Left kidney (tissue), 1 donor: ENCODE measurements at regions not wholly inside any gene's neighbourhood (a gene's known extent, or its start where the extent isn't known, plus 50 kb on each side); places are given as distances from the start of the nearest gene placed in this dataset.

Source experiments
- DNase-seq: peaks from one replicate; pipeline ENCODE4 v3.0.0-alpha.2; 2013

DNA sequence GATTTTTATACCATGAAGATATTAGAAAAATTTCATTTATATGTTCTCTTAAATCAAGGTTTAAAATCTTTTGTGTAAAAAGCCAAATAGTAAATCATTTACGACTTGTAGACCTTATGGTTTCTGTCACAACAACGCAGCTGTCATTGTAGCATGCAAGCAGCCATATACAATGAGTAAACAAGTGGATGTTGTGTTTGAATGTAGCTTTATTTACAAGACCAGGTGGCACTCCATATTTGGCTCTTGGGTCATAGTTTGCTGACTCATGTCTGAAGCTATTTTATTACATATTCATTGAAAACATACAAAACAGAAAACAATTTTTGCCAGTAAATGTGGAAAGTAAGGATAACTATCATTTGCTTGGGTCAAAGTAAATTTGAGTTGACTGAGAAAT, 930.8 kb downstream of the SLITRK5 start:
- DNase-seq, result no peak

DNA sequence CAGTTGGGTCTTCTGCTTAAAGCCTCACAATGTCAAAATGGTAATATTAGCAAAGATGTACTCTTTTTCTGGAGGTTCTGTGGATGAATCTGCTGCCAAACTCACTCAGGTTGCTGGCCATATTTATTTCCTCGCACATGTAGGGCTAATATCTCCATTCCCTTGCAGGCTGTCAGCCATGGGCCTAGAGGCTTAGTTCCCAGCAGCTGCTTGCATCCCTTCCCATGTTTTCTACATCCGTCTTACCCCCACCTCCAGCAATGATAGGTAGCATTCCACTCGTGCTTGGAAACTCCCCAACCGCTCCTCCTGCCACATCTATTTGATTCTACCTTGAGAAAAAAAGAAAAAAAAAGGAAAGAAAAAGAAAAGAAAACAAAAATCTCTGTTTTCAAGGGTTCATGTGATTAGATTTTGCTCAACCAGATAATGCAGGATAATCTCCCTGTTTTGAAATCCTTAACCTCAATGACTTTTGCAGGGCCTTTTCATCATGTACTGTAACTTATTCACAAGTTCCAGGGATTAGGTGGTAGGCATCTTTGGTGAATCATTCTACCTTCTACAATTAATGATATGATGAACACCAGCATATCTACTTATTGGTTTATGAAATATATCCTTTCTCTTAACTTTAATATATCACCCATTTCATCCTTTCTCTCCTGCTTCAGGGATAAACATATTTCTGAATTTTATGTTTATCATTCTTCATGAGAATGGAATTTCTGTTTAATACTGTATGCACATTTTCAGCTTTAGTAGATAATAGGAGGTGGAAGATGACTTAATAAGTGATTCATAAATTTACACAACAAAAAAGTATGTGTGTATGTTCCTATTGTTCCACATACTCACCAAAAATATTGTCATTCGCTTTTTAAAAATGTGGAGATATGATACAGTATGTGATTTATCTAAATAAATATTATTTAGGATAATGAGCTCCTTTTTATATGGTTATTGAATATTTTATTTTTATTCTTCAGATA, 931.9 kb downstream of the SLITRK5 start:
- DNase-seq, result no peak

DNA sequence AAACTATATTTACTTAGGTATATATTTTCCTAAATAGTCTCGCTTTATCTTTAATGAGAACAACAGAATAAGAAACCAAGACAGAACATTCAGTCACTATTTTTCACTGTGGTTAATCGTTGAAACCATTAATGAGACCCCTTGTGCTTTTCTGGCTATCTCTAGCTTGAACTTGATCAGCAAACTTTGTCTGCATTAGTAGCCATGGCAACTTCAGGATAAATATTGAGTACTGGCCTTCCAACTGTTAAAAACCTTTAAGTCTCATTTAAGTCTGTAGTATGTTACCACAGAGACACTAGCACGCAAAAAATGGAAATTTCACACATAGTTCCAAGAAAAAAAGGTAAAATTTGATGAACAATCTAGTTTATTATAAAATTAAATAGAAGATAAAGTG, 946.0 kb downstream of the SLITRK5 start:
- no peak for DNase-seq

DNA sequence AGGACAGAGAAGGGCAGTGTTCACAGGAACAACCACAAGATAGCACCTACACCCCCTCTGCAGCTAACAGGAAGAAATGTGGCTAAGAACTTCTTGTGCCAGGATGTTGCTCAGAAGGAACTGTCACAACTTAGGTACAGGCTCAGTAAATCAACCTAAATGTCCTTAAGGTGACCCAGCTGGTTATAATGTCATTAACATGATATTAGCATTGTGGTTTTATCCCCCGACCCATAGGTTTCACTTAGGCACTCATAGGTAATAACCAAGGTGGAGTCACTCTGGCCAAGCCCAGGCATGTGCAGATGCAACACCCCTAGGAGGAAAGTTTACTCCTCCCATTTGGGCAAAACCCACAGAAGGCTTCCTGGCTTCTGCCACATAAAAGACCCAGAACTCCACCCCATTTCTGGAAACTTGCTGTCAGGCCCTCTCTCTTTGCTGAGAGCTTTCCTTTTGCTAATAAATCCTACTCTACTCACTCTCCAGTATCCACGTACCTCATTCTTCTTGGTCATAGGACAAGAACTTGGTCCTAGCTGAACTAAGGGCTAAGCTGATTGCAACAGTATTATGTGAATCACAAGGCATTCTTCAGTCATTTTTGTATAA, 951.3 kb downstream of the SLITRK5 start:
- no peak for DNase-seq

DNA sequence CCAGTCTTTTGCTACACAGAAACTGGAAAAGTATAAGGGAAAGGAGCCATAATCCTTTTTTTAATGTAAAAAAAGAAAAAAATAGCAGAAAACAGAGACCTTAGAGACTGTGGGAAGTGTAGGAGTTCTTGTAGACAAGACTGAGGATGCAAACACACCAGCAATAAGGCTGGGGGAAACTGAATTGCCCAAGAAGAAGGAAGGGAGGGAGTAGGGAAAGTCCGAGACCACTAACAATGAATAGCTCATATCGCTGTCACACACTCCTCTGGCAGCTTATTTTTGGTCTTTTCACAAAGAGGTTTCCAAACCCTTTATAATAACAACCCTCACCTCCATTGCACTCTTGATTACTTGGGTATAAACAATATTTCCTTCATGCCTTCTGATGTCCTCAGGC, 952.0 kb downstream of the SLITRK5 start:
- no peak for DNase-seq

DNA sequence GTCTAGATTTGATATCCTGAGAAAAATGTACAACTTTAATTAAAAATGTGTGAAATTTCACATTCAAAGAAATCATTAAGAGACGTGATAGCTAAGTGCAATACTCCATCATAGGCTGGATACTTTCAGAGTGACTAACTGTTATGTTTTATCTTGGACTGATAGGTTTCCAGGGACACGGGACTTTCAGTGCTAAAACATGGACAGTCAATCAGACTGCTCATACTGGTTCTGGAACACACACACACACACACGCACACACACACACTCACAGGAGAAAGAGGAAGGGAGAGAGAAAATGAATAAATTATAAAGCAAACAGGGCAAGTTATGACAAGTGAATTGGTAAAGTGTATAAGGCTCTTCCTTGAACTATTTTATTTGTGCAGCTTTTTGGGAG, 955.9 kb downstream of the SLITRK5 start:
- DNase-seq, result no peak

DNA sequence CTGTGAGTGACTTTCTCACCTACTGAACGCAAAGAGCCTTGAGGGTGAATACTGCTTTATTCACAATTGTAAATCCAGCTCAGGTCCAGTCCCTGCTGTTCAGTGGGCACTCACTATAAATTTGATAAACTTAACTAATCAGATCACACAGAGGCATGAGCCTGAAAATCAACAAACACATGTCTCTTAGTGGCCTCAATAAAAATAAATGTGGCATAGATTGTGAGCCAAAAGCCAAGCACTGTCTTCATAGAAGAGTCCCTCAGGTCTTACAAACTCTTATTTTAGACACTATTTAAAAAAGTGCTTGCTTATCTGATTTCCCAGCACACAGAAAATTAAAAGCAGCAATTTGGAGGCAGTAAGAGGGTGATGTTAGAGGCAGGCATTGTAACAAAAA, 957.7 kb downstream of the SLITRK5 start:
- no peak for DNase-seq

DNA sequence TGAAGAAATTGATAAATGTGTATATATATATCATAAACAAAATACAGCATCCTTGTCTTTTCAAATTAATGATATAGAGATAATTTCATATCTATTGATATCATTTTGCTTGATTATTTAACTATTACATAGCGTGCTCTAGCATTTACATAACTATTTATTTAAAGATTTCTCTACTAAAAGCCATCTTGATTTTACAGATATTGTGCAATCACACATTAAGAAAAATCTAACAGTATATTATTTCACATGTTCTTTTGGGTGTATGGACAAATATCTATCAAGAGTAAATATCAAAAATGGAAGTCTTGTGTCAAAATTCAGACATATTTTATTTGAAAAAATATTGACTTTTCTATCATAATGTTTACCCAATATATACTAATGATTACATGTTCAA, 966.8 kb downstream of the SLITRK5 start:
- no peak for DNase-seq

DNA sequence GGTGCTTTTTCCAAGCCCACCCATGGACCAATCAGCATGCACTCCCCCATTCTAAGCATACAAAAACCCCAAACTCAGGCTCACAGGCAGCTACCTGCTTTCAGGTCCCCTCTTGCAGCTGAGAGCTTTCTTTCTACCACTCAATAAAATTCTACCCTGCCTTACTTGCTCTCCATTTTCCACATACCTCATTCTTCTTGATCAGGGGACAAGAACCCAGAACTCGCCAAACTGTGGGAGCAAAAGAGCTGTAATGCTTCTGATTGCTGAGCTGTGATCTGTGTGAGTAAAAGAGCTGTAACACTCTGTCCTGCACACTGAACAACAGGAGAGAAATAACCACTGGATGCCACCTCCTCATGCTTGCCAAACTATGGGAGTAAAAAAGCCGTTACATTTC, 972.1 kb downstream of the SLITRK5 start:
- no peak for DNase-seq

DNA sequence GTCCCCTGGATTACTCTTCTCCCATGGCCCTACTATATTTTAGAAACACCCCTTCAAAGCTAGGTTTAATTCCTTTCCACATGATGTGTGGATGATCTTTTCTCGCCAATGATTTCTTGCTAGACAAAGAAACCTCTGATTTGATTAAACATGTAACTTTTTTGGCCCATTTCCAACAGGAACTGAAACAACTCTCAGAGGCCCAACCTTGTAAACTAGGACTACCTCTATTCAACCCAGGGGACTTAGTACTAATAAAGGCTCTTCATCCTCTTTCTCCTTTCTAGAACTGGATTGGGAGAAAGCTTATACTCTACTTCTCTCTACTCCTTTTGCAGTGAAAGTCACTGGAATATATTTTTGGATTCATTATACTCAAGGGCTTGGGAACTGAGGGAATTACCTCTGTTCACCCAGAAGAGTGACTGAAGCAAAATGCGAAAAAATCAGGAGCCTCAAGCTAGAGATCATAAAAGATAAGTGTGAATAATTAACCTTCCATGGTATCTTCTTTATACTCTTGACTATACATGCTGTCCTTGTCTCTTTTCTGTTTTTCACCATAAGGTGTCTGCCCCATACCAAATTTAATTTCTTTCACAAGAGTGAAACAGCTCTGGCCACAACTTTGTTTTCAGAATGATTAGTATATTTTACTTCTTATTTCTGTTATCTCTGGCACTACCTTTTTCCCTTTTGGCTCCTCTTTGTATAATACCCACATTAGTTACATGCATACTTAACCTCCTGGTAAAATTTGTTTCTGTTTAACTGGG, 977.6 kb downstream of the SLITRK5 start:
- DNase-seq, result no peak

DNA sequence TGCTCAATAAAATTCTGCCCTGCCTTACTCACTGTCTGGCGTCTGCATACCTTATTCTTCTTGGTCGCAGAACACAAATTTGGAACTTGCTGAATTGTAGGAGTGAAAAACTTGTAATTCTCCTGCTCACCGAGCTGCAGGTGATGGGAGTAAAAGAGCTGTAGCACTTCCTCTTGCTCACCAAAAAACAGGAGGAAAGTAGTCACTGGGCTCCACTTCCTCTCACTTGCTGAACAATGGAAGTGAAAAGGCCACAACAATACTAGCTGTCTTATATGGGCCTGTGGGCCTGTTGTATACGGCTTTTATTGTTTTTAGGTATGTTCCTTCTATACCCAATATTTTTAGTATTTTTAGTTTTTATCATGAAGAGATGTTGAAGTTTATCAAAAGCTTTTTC, 978.7 kb downstream of the SLITRK5 start:
- DNase-seq, result no peak

DNA sequence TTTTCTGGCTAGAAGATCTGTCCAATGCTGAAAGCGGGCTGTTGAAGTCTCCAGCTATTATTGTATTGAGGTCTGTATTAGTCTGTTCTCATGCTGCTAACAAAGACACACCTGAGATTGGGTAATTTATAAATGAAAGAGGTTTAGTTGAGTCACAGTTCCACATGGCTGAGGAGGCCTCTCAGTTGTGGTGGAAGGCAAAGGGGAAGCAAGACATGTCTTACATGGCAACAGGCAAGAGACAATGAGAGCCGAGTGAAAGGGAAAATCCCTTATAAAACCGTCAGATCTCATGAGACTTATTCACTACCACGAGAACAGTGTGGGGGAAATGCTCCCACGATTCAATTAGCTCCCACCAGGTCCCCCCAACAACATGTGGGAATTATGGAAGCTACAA, 980.4 kb downstream of the SLITRK5 start:
- DNase-seq, result no peak

DNA sequence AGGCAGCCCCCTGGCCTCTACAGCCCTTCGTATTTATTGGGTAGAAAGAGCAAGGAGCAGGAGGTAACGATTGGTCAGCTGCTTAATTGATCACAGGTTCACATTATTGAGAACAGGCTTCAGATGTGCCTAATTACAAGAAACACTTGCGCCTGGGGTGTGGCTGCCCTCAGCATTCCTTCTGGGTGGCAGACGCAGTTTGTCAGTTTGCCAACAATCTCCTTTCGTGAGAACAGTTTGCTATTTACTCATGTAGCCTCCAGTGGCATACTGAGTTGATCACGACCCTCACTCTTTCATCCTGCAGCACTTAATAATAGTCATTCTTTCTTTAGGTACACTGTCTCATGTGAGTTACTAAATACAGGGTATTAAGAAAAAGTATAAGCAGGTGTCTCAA, 985.6 kb downstream of the SLITRK5 start:
- no peak for DNase-seq

DNA sequence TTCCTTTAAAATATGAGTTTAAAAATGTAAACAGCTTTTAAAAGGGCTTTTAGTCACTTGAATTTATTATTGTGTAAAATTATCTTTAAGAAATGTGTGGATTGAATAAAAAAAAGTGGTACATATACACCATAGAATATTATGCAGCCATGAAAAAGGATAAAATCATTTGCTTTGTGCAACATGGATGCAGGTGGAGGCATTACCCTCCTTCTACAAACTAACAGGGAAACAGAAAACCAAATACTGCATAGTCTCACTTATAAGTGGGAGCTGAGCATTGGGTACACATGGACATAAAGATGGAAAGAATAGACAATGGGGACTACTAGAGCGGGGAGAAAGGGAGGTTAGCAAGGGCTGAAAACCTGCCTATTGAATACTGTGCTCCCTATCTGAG, 999.3 kb downstream of the SLITRK5 start:
- no peak for DNase-seq

DNA sequence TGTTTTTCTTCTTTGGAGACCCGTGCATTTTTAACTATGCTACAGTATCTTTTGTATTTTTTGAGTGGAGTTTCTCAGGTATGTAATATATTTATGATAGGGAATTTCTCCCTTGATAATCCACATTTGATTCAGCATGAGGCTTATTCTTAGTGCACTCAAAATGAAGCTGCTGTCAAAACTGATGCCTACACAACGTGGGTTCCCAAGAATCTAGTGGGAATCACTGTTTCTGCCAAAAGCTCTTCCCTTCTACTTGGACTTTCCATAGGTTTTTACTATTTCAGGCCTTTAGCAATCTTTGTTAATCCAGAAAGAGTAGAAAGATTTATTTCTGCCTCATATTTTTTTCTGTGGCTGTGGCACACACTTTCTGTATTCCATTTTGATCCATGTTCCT, 1003.7 kb downstream of the SLITRK5 start:
- no peak for DNase-seq

DNA sequence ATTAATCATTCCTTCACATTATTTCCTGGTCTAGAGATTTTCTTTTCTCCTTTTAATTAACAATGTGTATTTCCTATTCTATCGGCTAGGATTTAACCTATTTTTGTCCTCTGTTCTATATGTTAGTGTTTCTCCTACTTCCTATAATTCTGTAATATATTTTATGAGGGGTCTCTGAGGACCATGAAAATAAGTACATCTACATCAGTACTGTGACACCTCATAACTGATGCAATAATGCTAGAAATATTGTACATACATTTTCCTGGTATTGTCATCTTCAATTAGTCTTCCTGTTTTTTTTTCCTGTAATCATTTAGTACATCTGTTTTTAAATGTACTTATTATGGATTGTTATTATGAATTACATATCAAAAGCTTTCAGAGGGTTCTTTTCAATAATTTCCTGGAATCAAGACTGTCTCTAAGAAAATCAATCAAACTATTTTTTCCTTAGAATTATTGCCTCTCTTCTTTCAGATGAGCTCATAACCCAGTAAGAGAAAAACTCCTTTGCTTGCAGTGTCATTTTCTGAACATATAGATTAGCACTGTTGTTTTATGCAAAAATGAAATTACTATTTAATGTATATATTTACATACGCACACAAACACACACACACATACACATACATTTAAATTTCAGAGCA, 1004.3 kb downstream of the SLITRK5 start:
- DNase-seq, result no peak

DNA sequence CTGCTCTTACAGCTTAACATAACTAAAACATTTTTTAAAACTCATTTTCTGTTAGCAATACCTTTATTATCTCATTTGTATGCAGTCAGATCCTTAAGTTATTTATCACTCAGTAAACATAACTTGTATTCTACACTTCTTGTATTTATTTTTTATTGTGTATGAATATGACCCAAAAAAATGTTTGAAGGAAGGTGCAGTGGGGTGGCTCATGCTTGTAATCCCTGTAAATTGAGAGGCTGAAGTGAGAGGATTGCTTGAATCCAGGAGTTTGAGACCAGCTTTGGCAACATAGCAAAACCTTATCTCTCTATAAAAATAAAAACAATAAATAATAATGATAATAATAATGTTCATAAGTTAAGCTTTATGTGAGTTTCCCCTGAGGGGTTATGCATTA, 1004.8 kb downstream of the SLITRK5 start:
- no peak for DNase-seq

DNA sequence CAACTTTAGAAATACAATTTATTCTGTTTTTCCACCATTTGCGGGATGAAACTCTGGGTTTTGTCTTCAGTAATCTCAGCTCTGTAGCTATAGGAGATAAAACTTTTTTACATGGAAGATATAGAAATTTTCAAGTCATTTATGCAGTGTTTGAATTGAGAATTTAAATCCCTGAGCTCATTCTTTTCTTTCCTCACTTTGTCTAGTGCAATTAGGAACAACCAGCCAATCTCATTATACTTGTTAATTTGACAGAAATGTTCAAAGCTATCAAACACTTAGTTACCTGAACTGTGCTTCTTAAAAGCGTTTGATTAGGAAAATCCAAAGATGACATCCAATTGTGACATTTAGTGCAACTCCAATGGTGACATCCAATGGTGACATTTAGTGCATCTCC, 1014.3 kb downstream of the SLITRK5 start:
- no peak for DNase-seq

DNA sequence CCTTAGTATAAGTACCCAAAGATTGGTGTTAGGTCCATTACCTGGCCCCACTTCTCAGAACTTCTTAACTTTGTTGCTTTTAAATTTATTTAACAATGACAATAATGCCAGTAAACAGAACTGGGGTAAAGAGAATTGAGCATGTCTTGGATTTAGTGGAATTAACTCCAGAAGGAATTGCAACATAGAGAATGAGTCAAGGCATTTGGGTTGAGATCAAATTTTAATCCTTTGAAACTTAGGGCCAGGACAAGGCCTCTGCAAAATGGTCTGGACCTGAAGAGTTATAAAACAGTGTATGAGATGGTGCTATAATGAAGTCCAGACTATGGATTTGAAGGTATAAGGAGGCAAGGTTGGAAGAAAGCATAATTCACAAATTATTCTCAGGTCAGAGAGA, 1030.4 kb downstream of the SLITRK5 start:
- DNase-seq, result no peak

DNA sequence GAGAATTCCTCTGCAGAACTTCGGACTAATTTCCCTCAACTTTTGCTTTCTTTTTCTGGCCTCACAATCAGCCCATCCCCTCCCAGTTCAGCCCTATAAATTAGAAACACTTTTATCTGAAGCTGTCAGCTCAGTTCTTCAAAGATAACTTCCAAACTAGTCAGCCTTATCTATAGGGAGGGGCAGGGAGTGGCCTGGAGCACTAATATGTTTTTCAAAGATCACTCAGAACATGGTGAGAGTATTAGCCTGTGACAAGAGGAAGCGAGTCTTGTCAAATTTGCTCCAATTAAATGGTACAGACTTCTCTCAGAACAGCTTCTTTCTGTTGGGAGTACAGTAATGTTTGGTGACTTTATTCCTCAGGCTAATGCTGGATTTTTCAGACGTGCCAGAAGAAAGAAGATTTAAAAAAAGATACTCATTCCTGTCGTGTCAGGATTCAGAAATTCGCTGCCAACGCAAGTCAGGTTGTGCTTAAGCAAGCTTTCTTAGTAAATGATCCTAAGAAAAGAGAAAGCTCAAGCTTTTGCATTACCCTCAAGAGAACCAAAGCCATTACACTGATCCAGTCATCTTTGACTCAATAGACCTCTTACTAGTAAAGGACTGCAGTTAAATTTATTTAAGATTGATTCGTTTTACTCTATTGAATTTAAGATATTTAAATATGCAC, 1033.6 kb downstream of the SLITRK5 start:
- no peak for DNase-seq

DNA sequence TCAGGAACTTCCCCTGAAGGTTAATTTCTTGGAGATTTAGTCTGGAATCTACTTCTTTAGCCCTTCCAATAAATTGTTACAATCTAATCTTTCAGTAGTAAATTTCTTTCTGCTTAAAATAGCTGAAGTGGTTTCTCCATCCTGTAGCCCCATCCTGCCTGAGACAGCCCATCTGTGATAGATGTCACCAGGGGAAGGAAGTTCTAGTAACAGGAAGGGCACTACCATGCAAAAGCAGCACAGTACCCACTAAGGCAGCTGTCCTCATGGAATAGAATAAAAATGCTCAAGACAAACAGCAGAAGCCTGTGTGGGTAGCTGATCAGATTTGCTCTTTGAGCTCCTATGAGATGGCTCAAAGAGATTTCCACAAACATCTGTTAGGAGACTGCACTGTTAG, 1036.5 kb downstream of the SLITRK5 start:
- no peak for DNase-seq

DNA sequence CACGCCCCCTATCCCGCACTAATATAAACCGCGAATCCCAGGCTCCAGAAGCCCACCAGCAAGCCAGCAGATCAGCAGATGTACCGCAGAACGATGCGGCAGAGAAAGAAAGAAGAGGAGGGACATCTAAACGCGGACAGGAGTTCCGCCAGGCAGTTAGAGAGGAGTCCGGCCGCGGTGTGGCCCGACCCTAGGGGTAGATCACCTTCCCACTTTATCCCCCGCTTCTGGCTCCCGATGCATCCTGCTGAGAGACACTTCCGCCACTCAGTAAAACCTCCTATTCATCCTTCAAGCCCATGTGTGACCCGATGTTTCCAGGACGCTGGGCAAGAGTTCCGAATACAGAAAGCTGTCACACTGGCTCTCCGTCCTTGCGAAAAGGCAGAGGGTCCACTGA, 1046.8 kb downstream of the SLITRK5 start:
- no peak for DNase-seq
